ENCODE measurements at regions not wholly inside any gene's neighbourhood (a gene's known extent, or its start where the extent isn't known, plus 50 kb on each side); places are given as distances from the start of the nearest gene placed in this dataset.

DNA sequence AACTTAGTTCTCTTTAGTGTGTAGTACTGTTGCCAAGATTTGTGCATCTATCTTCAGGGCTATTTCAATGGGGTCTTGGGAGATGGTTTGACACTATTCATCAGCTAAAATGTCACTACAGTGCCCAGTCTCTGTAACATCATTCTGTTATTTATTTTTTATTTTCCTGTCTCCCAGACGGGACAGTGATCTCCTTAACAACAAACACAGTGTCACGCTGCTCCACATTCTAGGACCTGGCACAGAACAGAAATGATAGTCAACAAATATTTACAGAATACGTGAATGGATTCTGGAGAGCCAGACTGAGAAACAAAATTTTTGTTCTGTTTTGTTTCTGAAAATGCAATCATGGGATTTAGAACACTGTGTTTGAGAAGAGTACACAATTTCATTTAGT lies 937.7 kb upstream of the LRRN3 start:
- BruUV-seq (replicated peaks) = no TSS peak
- no peak for ATAC-seq

DNA sequence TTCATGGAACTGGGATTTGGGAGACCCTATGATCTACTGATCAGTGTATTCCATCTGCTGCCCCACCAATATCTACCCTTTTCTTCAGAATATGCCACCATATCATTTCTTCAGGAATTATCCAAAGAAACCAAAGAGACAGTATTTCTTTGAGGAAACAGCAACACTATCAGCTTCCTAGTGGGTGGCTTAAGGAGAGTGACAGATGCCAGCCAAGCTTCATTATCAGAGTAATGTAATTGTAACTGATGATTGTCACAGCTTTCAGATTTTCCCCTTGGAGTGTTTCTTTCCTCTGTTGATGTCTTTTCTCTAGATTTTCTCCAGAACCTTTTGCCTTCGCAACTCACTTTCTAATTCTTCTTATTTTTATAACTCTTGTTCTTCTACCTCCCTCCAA lies 934.4 kb upstream of the LRRN3 start:
- H3K9me3 ChIP-seq (ENCODE audit: low read length) = no peaks in the 10 kb centered on the region
- H3K9ac ChIP-seq (ENCODE audit: low read length) = no peak overlapping the region
- BruUV-seq (replicated peaks) = no TSS peak
- CTCF ChIA-PET = no interaction called here
- no peak overlapping the region for H3K4me2 ChIP-seq (ENCODE audit: low read length)
- H3K27me3 ChIP-seq (ENCODE audit: low read length) = no peaks in the 10 kb centered on the region
- H3K4me3 ChIP-seq (ENCODE audit: low read length) = no peak overlapping the region
- H3F3A ChIP-seq (ENCODE audit: low read length, unreplicated experiment) = no peaks in the 10 kb centered on the region
- H3K27ac ChIP-seq (ENCODE audit: low read length) = no peak overlapping the region
- intact Hi-C loops (cut with micrococcal nuclease) = no loop called here
- no peak for DNase-seq
- no peaks in the 10 kb centered on the region for H3K36me3 ChIP-seq (ENCODE audit: low read depth, low read length)
- POLR2A ChIA-PET (ENCODE audit: unreplicated experiment) = no interaction called here
- no peaks in the 10 kb centered on the region for H3K79me2 ChIP-seq (ENCODE audit: low read length)
- 0 out of 2 replicates have a peak, but pooled peaks cover 5% of the 10 kb centered on the region for H3K4me1 ChIP-seq (ENCODE audit: insufficient read depth, low read length)
- no peaks in the 10 kb centered on the region for H4K20me1 ChIP-seq (ENCODE audit: low read length)
- H2AFZ ChIP-seq (ENCODE audit: low read length) = no peak overlapping the region
- TF ChIP-seq EZH2 (IDR thresholded peaks at IDR 0.05; ENCODE audit: low read length, unreplicated experiment) (no peak), EZH2phosphoT487 (IDR thresholded peaks at IDR 0.05; ENCODE audit: borderline replicate concordance, low read length) (no peak)
- TF ChIP-seq, protein P1, sequence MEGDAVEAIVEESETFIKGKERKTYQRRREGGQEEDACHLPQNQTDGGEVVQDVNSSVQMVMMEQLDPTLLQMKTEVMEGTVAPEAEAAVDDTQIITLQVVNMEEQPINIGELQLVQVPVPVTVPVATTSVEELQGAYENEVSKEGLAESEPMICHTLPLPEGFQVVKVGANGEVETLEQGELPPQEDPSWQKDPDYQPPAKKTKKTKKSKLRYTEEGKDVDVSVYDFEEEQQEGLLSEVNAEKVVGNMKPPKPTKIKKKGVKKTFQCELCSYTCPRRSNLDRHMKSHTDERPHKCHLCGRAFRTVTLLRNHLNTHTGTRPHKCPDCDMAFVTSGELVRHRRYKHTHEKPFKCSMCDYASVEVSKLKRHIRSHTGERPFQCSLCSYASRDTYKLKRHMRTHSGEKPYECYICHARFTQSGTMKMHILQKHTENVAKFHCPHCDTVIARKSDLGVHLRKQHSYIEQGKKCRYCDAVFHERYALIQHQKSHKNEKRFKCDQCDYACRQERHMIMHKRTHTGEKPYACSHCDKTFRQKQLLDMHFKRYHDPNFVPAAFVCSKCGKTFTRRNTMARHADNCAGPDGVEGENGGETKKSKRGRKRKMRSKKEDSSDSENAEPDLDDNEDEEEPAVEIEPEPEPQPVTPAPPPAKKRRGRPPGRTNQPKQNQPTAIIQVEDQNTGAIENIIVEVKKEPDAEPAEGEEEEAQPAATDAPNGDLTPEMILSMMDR (conservative IDR thresholded peaks at IDR 0.05; ENCODE audit: low read depth, low read length) = no peak
- ATAC-seq = no peak
- no peaks in the 10 kb centered on the region for H3K9me2 ChIP-seq (replicated peaks; ENCODE audit: low read length)

More for the DNA sequence above, 937.7 kb upstream of the LRRN3 start:
- H3K4me1 ChIP-seq (ENCODE audit: insufficient read depth, low read length) = 0 out of 2 replicates have a peak, but pooled peaks cover 4% of the 10 kb centered on the region
- DNase-seq = no peak
- no peaks in the 10 kb centered on the region for H3K79me2 ChIP-seq (ENCODE audit: low read length)
- no peaks in the 10 kb centered on the region for H3K36me3 ChIP-seq (ENCODE audit: low read depth, low read length)
- ChIA-PET POLR2A (ENCODE audit: unreplicated experiment) (no interaction called here), CTCF (no interaction called here)
- H3K9ac ChIP-seq (ENCODE audit: low read length) = no peak overlapping the region
- no peak overlapping the region for H3K27ac ChIP-seq (ENCODE audit: low read length)
- no peaks in the 10 kb centered on the region for H3K9me2 ChIP-seq (replicated peaks; ENCODE audit: low read length)
- intact Hi-C loops (cut with micrococcal nuclease) = no loop called here
- H4K20me1 ChIP-seq (ENCODE audit: low read length) = no peaks in the 10 kb centered on the region
- no peak overlapping the region for H3K4me2 ChIP-seq (ENCODE audit: low read length)
- no peak overlapping the region for H3K4me3 ChIP-seq (ENCODE audit: low read length)
- TF ChIP-seq, protein P1 (conservative IDR thresholded peaks at IDR 0.05; ENCODE audit: low read depth, low read length) = no peak
- TF ChIP-seq EZH2 (IDR thresholded peaks at IDR 0.05; ENCODE audit: low read length, unreplicated experiment) = no peak
- TF ChIP-seq EZH2phosphoT487 (IDR thresholded peaks at IDR 0.05; ENCODE audit: borderline replicate concordance, low read length) = no peak
- no peaks in the 10 kb centered on the region for H3K27me3 ChIP-seq (ENCODE audit: low read length)
- no peaks in the 10 kb centered on the region for H3K9me3 ChIP-seq (ENCODE audit: low read length)
- H3F3A ChIP-seq (ENCODE audit: low read length, unreplicated experiment) = no peaks in the 10 kb centered on the region
- H2AFZ ChIP-seq (ENCODE audit: low read length) = no peak overlapping the region

DNA sequence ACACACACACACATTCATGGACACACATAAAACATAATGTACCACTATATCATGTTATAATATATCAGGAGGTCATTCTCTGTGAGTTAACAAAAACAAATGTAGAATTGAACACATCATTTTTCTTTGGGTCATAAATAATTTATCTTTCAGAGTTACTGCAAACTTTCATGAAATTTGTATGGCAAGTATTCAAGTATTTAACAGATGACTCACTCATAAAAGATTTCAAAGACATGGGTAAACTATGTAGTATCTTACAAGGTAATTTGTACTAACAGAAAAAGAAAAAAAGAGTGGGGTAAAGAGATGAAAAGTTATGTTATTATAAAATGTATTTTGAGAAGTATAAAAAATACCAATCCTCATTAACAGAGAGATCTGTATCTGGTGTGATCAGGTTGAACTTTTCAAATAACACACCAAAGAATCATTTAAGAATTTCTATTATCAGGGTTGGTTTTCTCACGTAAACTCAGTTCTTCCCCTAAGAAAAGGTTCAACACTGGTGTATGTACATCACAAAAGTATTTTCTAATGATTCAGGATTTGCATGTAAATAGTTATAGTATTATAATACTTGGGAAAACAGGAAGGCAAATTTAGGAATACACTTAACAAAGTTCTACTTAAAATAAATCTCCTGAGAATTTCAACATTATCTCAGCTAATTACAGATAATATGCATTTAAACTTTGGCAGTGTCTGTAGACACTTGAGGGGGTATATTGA lies 933.1 kb upstream of the LRRN3 start:
- H3K4me2 ChIP-seq (ENCODE audit: low read length) = no peak overlapping the region
- no TSS peak for BruUV-seq (replicated peaks)
- no peaks in the 10 kb centered on the region for H3F3A ChIP-seq (ENCODE audit: low read length, unreplicated experiment)
- H3K9me2 ChIP-seq (replicated peaks; ENCODE audit: low read length) = no peaks in the 10 kb centered on the region
- H3K27ac ChIP-seq (ENCODE audit: low read length) = no peak overlapping the region
- no peaks in the 10 kb centered on the region for H4K20me1 ChIP-seq (ENCODE audit: low read length)
- no peak overlapping the region for H3K9ac ChIP-seq (ENCODE audit: low read length)
- CTCF ChIA-PET = no interaction called here
- H3K79me2 ChIP-seq (ENCODE audit: low read length) = no peaks in the 10 kb centered on the region
- 0 out of 2 replicates have a peak, but pooled peaks cover 5% of the 10 kb centered on the region for H3K4me1 ChIP-seq (ENCODE audit: insufficient read depth, low read length)
- no peaks in the 10 kb centered on the region for H3K27me3 ChIP-seq (ENCODE audit: low read length)
- H3K36me3 ChIP-seq (ENCODE audit: low read depth, low read length) = no peaks in the 10 kb centered on the region
- ATAC-seq = peak; percentile 79
- TF ChIP-seq, protein P1 (conservative IDR thresholded peaks at IDR 0.05; ENCODE audit: low read depth, low read length) = no peak
- TF ChIP-seq EZH2phosphoT487 (IDR thresholded peaks at IDR 0.05; ENCODE audit: borderline replicate concordance, low read length) = no peak
- no peak for TF ChIP-seq EZH2 (IDR thresholded peaks at IDR 0.05; ENCODE audit: low read length, unreplicated experiment)
- no peaks in the 10 kb centered on the region for H3K9me3 ChIP-seq (ENCODE audit: low read length)
- H2AFZ ChIP-seq (ENCODE audit: low read length) = no peak overlapping the region
- POLR2A ChIA-PET (ENCODE audit: unreplicated experiment) = no interaction called here
- DNase-seq = peak; percentile 55
- intact Hi-C loops (cut with micrococcal nuclease) = loop anchor here (1.0 kb wide), 1 partner anchor 22 kb away; no protein-coding TSS in a partner anchor
- no peak overlapping the region for H3K4me3 ChIP-seq (ENCODE audit: low read length)

Measured in PC-3 (cell line).